Panc1 (cell line): ENCODE measurements at regions not wholly inside any gene's neighbourhood (a gene's known extent, or its start where the extent isn't known, plus 50 kb on each side); places are given as distances from the start of the nearest gene placed in this dataset.
"Not testable (repeated sequence)": the region's sequence is repeated elsewhere in the genome, so short reads cannot be mapped to it uniquely, and the experiment has no call there.

Experiments
- CTCF ChIP-seq: fragments of 450-650 bp; IDR thresholded peaks from 2 replicates; pipeline ENCODE4 v1.5.1; 2017; ENCODE audit warnings: mild to moderate bottlenecking
- REST ChIP-seq, 2 experiments: IDR thresholded peaks; 2 replicates each; pipeline ENCODE4 v1.6.1; 2011 to 2012; ENCODE audit warnings: low read depth in 2 of 2, control low read depth in 1 of 2, low read length in 1 of 2, mild to moderate bottlenecking in 1 of 2, moderate library complexity in 1 of 2; ENCODE audit not compliant: insufficient read depth in 1 of 2
- TCF7L2 ChIP-seq: IDR thresholded peaks from 2 replicates; pipeline ENCODE4 v1.6.1; 2011; ENCODE audit warnings: mild to moderate bottlenecking, low read depth, low read length, inconsistent platforms

- TF ChIP-seq TCF7L2; CTCF; REST (IDR thresholded peaks at IDR 0.05; ENCODE audit: insufficient read depth in 1 of 2, low read depth in 2 of 2, low read length in 1 of 2): not testable (repeated sequence)
These were observed 119.7 kb downstream of the RSL24D1 start for GRCh38 chr15:55077052-55077451.
